SK-N-SH treated with all-trans-retinoic acid at 6 μM for 48 hours (cell line): ENCODE measurements at regions not wholly inside any gene's neighbourhood (a gene's known extent, or its start where the extent isn't known, plus 50 kb on each side); places are given as distances from the start of the nearest gene placed in this dataset.

ENCODE experiments used
- ATAC-seq: fragments of 200-7000 bp; cut with Tn5 transposase; 3 replicates; pipeline ENCODE4 v1.9.1; 2020; ENCODE audit warnings: mild to moderate bottlenecking, moderate library complexity
- ARNTL ChIP-seq: fragments of 450-650 bp; formaldehyde crosslinking; IDR thresholded peaks from 2 replicates; pipeline ENCODE4 v1.5.0; 2020; ENCODE audit warnings: low read depth, mild to moderate bottlenecking, moderate library complexity, borderline replicate concordance
- BACH2 ChIP-seq: fragments of 250-450 bp; sonication (Bioruptor Pico); IDR thresholded peaks from 2 replicates; pipeline ENCODE4 v1.9.0; 2021; ENCODE audit warnings: mild to moderate bottlenecking, borderline replicate concordance
- CREB5 ChIP-seq: fragments of 250-450 bp; sonication (Bioruptor Pico); IDR thresholded peaks from 2 replicates; pipeline ENCODE4 v1.5.1; 2020; ENCODE audit warnings: low read depth, mild to moderate bottlenecking, moderate library complexity
- CSDC2 ChIP-seq: fragments of 250-450 bp; sonication (Bioruptor Pico); IDR thresholded peaks from 2 replicates; pipeline ENCODE4 v1.5.0; 2020; ENCODE audit warnings: mild to moderate bottlenecking, moderate library complexity
- CSRNP3 ChIP-seq: fragments of 250-450 bp; sonication (Bioruptor Pico); IDR thresholded peaks from 2 replicates; pipeline ENCODE4 v1.5.1; 2021; ENCODE audit warnings: mild to moderate bottlenecking, moderate library complexity
- ESRRG ChIP-seq: fragments of 250-450 bp; sonication (Bioruptor Pico); IDR thresholded peaks from 2 replicates; pipeline ENCODE4 v1.6.1; 2021; ENCODE audit warnings: mild to moderate bottlenecking
- ISL1 ChIP-seq: fragments of 250-450 bp; sonication (Bioruptor Pico); IDR thresholded peaks from 2 replicates; pipeline ENCODE4 v2.1.2; 2022; ENCODE audit warnings: mild to moderate bottlenecking, moderate library complexity
- OSR1 ChIP-seq: fragments of 250-450 bp; sonication (Bioruptor Pico); IDR thresholded peaks from 2 replicates; pipeline ENCODE4 v1.8.0; 2022; ENCODE audit warnings: moderate library complexity, mild to moderate bottlenecking, inconsistent platforms
- PATZ1 ChIP-seq: fragments of 250-450 bp; sonication (Bioruptor Pico); IDR thresholded peaks from 2 replicates; pipeline ENCODE4 v1.8.0; 2020; ENCODE audit warnings: mild to moderate bottlenecking, moderate library complexity, borderline replicate concordance
- POU6F1 ChIP-seq: fragments of 250-450 bp; sonication (Bioruptor Pico); IDR thresholded peaks from 2 replicates; pipeline ENCODE4 v1.8.0; 2021; ENCODE audit warnings: low read depth, mild to moderate bottlenecking, moderate library complexity, borderline replicate concordance
- PPARA ChIP-seq: fragments of 250-450 bp; sonication (Bioruptor Pico); IDR thresholded peaks from 2 replicates; pipeline ENCODE4 v1.5.0; 2020; ENCODE audit warnings: mild to moderate bottlenecking, borderline replicate concordance
- RARB ChIP-seq: fragments of 250-450 bp; sonication (Bioruptor Pico); IDR thresholded peaks from 2 replicates; pipeline ENCODE4 v1.8.0; 2021; ENCODE audit warnings: mild to moderate bottlenecking, moderate library complexity
- SNAI2 ChIP-seq: fragments of 250-450 bp; sonication (Bioruptor Pico); IDR thresholded peaks from 2 replicates; pipeline ENCODE4 v1.5.0; 2020; ENCODE audit warnings: mild to moderate bottlenecking, moderate library complexity
- TCF4 ChIP-seq: fragments of 250-450 bp; sonication (Bioruptor Pico); IDR thresholded peaks from 2 replicates; pipeline ENCODE4 v1.8.0; 2021; ENCODE audit warnings: mild to moderate bottlenecking, moderate library complexity, borderline replicate concordance
- TOX ChIP-seq: fragments of 250-450 bp; sonication (Bioruptor Pico); IDR thresholded peaks from 2 replicates; pipeline ENCODE4 v1.8.0; 2021; ENCODE audit warnings: mild to moderate bottlenecking, moderate library complexity, borderline replicate concordance
- TSHZ2 ChIP-seq: fragments of 250-450 bp; sonication (Bioruptor Pico); IDR thresholded peaks from 2 replicates; pipeline ENCODE4 v1.5.0; 2020; ENCODE audit warnings: mild to moderate bottlenecking, moderate library complexity
- ZFP3 ChIP-seq: fragments of 250-450 bp; sonication (Bioruptor Pico); IDR thresholded peaks from 2 replicates; pipeline ENCODE4 v1.5.0; 2020; ENCODE audit warnings: mild to moderate bottlenecking, moderate library complexity
- ZFP30 ChIP-seq: fragments of 450-650 bp; formaldehyde crosslinking; IDR thresholded peaks from 2 replicates; pipeline ENCODE4 v1.5.0; 2022; ENCODE audit warnings: mild to moderate bottlenecking, moderate library complexity
- ZNF565 ChIP-seq: fragments of 450-650 bp; formaldehyde crosslinking; conservative IDR thresholded peaks from 2 replicates; pipeline ENCODE4 v1.5.0; 2020; ENCODE audit warnings: low read depth, mild to moderate bottlenecking, moderate library complexity
- ZNF70 ChIP-seq: fragments of 450-650 bp; formaldehyde crosslinking; IDR thresholded peaks from 2 replicates; pipeline ENCODE4 v1.5.0; 2020; ENCODE audit warnings: mild to moderate bottlenecking, moderate library complexity
- ZNF8 ChIP-seq: fragments of 450-650 bp; formaldehyde crosslinking; IDR thresholded peaks from 2 replicates; pipeline ENCODE4 v1.5.0; 2020; ENCODE audit warnings: mild to moderate bottlenecking, moderate library complexity

- no peak for ATAC-seq
- TF ChIP-seq RARB (CRISPR knock-in tag) (no peak), PATZ1 (no peak)
Measured at GRCh38 chr7:25680636-25681035, 452.4 kb upstream of the NPVF start.

- no peak for ATAC-seq
- no peak for TF ChIP-seq ISL1
- no peak for TF ChIP-seq CSRNP3 (CRISPR knock-in tag)
- TF ChIP-seq TCF4 (CRISPR knock-in tag) = no peak
- TF ChIP-seq ARNTL (CRISPR knock-in tag) = no peak
- no peak for TF ChIP-seq ZFP30 (CRISPR knock-in tag)
- no peak for TF ChIP-seq POU6F1 (CRISPR knock-in tag)
- TF ChIP-seq PPARA (CRISPR knock-in tag) = no peak
- TF ChIP-seq ZNF565 (CRISPR knock-in tag) = no peak
- TF ChIP-seq ZNF70 = no peak
- no peak for TF ChIP-seq CREB5
Measured at GRCh38 chr7:25684360-25684759, 456.1 kb upstream of the NPVF start.

- no peak for TF ChIP-seq OSR1
- no peak for ATAC-seq
Measured at GRCh38 chr7:25686493-25686892, 458.2 kb upstream of the NPVF start.

- no peak for ATAC-seq
- TF ChIP-seq PATZ1 (no peak), ZFP3 (CRISPR knock-in tag) (no peak), POU6F1 (CRISPR knock-in tag) (no peak), ESRRG (CRISPR knock-in tag) (no peak), ZFP30 (CRISPR knock-in tag) (no peak), TOX (CRISPR knock-in tag) (no peak), SNAI2 (CRISPR knock-in tag) (no peak), CSDC2 (CRISPR knock-in tag) (no peak), ZNF70 (no peak), CREB5 (no peak), ISL1 (no peak), CSRNP3 (CRISPR knock-in tag) (no peak), BACH2 (no peak), ZNF8 (CRISPR knock-in tag) (no peak), ARNTL (CRISPR knock-in tag) (no peak), RARB (CRISPR knock-in tag) (no peak), TSHZ2 (CRISPR knock-in tag) (no peak)
Measured at GRCh38 chr7:25694211-25694610, 457.8 kb upstream of the NFE2L3 start.
